ENCODE measurements at regions not wholly inside any gene's neighbourhood (a gene's known extent, or its start where the extent isn't known, plus 50 kb on each side); places are given as distances from the start of the nearest gene placed in this dataset.
"Not testable (repeated sequence)": the region's sequence is repeated elsewhere in the genome, so short reads cannot be mapped to it uniquely, and the experiment has no call there.

DNA sequence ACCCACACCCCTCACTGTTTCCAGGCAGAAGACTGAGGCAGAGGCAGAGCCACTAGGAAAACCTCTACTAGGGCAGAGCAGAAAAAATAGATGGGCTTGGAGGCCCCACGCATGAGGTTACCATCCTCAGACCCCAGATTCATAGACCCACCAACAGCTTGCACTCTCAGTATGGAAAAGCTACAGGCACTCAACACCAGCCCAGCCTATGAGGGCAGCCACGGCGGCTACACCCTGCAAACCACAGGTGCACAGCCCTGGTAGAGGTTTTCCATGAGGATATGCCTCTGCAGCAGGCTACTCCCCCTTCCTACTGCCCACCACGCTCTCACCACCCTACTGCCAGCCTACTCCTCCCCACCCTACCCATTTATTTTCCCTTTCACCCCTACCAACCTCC lies 235.1 kb downstream of the CWH43 start:
- H3K36me3 ChIP-seq, result no peaks in the 10 kb centered on the region
- 40 to 53% methylated on average over 4 of the region's 4 CpGs for WGBS, 2 donors
- intact Hi-C loops (cut with DNase I), result no loop called here

DNA sequence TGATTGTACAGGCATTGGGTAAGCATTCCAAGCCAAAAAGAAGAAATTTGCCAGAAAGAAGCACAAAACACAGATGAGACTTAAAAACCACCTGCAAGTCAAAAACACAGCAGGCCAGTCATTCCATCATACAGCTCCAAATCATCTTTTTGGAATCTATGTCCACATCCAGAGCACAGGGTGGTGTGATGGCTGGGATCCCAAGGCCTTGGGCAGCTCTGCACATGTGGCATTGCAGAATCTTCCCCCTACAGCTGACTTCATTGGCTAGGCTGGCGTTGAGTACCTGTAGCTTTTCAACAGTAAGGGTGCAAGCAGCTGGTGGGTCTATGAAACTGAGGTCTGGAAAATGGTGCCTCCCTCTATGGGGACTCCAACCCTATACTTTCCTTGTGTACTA lies 236.7 kb downstream of the CWH43 start:
- H3K27me3 ChIP-seq; intact Hi-C loops (cut with DNase I); H3K27ac ChIP-seq; H3K36me3 ChIP-seq; ATAC-seq; H3K4me3 ChIP-seq; H3K4me1 ChIP-seq; DNase-seq: not testable (repeated sequence)
- WGBS, 2 donors, result 31 to 54% methylated on average over 1 of the region's 1 CpG
- peaks cover 0 to 17% (median 0%) of the 10 kb centered on the region in 11 donors for H3K9me3 ChIP-seq

More for the DNA sequence above, 235.1 kb downstream of the CWH43 start:
- TF ChIP-seq, protein P1, sequence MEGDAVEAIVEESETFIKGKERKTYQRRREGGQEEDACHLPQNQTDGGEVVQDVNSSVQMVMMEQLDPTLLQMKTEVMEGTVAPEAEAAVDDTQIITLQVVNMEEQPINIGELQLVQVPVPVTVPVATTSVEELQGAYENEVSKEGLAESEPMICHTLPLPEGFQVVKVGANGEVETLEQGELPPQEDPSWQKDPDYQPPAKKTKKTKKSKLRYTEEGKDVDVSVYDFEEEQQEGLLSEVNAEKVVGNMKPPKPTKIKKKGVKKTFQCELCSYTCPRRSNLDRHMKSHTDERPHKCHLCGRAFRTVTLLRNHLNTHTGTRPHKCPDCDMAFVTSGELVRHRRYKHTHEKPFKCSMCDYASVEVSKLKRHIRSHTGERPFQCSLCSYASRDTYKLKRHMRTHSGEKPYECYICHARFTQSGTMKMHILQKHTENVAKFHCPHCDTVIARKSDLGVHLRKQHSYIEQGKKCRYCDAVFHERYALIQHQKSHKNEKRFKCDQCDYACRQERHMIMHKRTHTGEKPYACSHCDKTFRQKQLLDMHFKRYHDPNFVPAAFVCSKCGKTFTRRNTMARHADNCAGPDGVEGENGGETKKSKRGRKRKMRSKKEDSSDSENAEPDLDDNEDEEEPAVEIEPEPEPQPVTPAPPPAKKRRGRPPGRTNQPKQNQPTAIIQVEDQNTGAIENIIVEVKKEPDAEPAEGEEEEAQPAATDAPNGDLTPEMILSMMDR (IDR thresholded peaks at IDR 0.05), result no peak
- DNase-seq, result no peak
- ATAC-seq, result no peak
- H3K27me3 ChIP-seq, result peaks cover 0 to 6% (median 0%) of the 10 kb centered on the region in 7 donors
- no peaks in the 10 kb centered on the region for H3K4me1 ChIP-seq
- no peak overlapping the region for H3K4me3 ChIP-seq
- no peak overlapping the region for H3K27ac ChIP-seq
- peaks cover 0 to 12% (median 0%) of the 10 kb centered on the region in 11 donors for H3K9me3 ChIP-seq

DNA sequence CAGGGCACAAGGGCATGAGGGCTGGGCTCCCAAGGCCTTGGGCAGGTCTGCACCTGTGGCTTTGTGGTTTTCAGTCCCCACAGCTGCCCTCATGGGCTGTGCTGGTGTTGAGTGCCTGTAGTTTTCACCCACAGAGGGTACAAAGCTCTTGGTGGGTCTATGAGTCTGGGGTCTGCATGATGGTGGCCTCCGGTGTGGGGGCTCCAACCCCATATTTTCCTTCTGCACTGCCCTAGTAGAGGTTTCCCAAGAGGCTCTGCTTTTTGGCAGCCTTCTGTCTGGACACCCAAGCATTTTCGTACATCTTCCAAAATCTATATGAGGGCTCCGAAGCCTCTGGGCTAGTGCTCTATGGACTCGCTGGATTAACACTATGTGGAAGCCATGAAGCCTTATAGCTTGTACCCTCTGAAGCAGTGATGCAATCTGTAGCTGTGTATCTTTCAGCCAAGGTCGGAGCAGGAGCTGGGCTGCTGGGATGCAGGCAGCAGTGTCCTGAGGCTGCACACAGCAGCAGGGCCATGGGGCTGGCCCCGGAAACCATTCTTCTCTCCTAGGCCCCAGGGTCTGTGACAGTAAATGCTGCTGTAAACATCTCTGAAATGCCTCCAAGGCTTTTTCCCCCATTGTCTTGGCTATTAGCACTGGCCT lies 240.3 kb downstream of the CWH43 start:
- H3K4me1 ChIP-seq; H3K27me3 ChIP-seq; H3K36me3 ChIP-seq; ATAC-seq; H3K4me3 ChIP-seq; DNase-seq; intact Hi-C loops (cut with DNase I); H3K27ac ChIP-seq: not testable (repeated sequence)
- H3K9me3 ChIP-seq, result peaks cover 0 to 17% (median 0%) of the 10 kb centered on the region in 11 donors
- WGBS, 2 donors, result 69% methylated on average over 6 of the region's 6 CpGs

DNA sequence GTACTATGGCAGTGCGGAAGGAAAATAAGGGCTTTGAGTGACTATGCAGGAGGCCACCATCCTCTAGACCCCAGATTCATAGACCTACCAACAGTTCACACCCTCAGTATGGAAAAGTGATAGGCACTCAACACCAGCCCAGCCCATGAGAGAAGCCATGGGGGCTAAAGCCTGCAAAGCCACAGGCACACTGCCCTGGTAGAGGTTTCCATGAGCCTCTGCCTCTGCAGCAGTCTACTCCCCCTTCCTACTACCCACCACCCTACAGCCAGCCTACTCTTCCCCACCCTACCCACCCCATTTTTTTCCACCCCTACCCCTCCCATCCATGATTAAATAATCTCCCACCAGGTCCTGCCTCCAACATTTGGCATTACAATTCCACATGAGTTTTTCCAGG lies 241.9 kb downstream of the CWH43 start:
- ATAC-seq; H3K27ac ChIP-seq; H3K36me3 ChIP-seq; H3K27me3 ChIP-seq; H3K4me3 ChIP-seq; intact Hi-C loops (cut with DNase I); H3K4me1 ChIP-seq; DNase-seq; H3K9me3 ChIP-seq: not testable (repeated sequence)
- WGBS, 2 donors, result 92 to 94% methylated on average over 1 of the region's 1 CpG

DNA sequence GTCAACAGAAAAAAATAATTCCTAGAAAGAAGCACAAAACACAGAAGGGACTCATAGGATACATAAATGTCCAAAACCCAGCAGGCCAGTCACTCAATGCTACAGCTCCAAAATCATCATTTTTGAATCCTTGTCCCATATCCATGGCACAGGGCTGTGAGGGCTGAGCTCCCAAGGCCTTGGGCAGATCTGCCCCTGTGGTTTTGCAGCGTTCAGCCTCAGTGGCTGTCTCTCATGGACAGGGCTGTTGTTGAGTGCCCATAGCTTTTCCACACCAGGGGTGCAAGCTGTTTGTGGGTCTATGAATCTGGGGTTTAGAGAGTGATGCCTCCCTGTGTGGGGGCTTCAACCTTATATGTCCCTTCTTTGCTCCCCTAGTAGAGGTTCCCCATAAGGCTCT lies 243.2 kb downstream of the CWH43 start:
- ATAC-seq; H3K27me3 ChIP-seq; intact Hi-C loops (cut with DNase I); H3K36me3 ChIP-seq; DNase-seq; H3K4me3 ChIP-seq; H3K9me3 ChIP-seq; H3K27ac ChIP-seq; H3K4me1 ChIP-seq: not testable (repeated sequence)
- 31 to 39% methylated on average over 1 of the region's 1 CpG for WGBS, 2 donors

DNA sequence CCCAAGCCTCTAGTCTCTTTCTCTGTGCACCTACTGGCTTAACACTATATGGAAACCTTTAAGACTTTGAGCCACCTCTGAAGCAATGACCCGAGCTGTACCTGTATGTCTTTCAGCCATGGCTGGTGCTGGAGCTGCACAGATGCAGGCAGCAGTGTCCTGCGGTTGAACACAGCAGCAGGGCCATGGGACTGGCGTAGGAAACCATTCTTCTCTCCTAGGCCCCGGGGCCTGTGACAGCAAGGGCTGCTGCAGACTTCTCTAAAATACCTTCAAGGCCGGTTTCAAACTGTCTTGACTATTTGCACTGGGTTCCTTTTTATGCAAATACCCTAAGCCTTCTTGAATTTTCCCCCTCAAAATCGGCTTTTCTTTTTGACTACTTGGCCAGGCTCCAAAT lies 243.6 kb downstream of the CWH43 start:
- 54 to 56% methylated on average over 6 of the region's 6 CpGs for WGBS, 2 donors
- DNase-seq; H3K27me3 ChIP-seq; H3K4me3 ChIP-seq; H3K36me3 ChIP-seq; H3K27ac ChIP-seq; ATAC-seq; H3K4me1 ChIP-seq; H3K9me3 ChIP-seq; intact Hi-C loops (cut with DNase I): not testable (repeated sequence)

DNA sequence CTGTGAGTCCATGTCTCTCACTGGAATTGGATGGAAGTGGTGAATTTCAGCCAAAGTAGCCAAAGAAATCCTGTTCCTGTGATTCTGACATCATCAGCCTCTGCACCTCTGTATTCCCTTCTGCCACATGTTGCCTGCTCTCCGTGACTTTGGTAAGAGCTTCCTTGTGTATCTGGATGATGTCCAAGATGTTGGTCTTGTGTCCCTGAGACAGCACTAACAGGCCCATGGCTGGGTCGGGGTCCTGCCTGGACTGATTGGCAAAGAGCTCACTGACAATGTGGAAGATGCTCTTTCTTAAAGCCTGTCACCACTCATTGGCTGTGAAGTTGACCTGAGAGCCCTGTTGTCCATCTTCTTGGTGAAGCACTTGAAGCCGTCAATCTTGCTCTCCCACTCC lies 247.3 kb downstream of the CWH43 start:
- intact Hi-C loops (cut with DNase I), result not testable (repeated sequence)

DNA sequence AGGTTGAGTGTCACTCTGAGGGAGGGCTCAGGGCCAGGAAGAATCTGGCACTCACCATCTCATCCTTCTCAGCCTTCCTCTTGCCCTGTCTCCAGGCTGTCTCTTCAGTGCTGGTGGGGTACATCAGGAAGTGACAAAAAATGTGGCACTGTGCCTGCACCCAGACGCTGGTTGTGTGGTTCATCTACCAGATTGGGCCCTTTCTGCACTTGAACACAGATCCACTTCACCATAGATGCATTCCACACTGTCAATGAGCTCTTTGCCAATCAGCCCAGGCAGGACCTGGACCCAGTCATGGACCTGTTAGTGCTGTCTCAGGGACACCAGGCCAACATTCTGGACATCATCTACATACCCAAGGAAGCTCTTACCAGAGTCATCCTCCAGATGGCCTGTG lies 247.7 kb downstream of the CWH43 start:
- DNase-seq; H3K9me3 ChIP-seq; H3K27me3 ChIP-seq; H3K4me1 ChIP-seq; ATAC-seq; H3K36me3 ChIP-seq; H3K27ac ChIP-seq; intact Hi-C loops (cut with DNase I); H3K4me3 ChIP-seq: not testable (repeated sequence)
- WGBS, 2 donors, result 46 to 55% methylated on average over 1 of the region's 1 CpG

More for the DNA sequence above, 247.3 kb downstream of the CWH43 start:
- not testable (repeated sequence) for DNase-seq, H3K4me1 ChIP-seq, H3K9me3 ChIP-seq, ATAC-seq, H3K4me3 ChIP-seq, H3K27ac ChIP-seq, H3K27me3 ChIP-seq, H3K36me3 ChIP-seq
- whole genome bisulfite sequencing, 2 donors, result 12 to 34% methylated on average over 2 of the region's 3 CpGs

DNA sequence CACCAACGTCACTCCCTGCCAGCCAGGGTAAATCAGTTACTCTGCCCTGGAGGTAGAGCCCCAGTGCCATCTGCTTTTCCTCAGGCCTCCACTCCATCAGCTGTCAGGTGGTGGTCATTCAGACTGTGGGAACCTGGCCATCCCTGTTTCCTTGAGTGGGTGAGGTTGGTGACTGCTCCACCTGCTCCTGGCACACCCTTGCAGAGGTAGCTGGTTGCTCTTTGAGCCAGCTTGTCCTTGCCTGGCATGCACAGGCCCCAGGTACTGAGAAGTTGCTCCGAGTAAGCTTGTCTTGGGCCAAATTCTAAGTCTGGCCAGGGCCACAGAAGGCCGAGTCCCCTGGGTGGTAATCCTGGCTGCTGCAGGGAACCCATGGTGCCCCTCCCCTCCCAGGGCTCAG lies 248.3 kb downstream of the CWH43 start:
- DNase-seq; H3K27ac ChIP-seq; H3K27me3 ChIP-seq; H3K36me3 ChIP-seq; H3K4me3 ChIP-seq; H3K4me1 ChIP-seq; H3K9me3 ChIP-seq; intact Hi-C loops (cut with DNase I); ATAC-seq: not testable (repeated sequence)
- WGBS, 2 donors, result 31% methylated on average over 2 of the region's 3 CpGs

DNA sequence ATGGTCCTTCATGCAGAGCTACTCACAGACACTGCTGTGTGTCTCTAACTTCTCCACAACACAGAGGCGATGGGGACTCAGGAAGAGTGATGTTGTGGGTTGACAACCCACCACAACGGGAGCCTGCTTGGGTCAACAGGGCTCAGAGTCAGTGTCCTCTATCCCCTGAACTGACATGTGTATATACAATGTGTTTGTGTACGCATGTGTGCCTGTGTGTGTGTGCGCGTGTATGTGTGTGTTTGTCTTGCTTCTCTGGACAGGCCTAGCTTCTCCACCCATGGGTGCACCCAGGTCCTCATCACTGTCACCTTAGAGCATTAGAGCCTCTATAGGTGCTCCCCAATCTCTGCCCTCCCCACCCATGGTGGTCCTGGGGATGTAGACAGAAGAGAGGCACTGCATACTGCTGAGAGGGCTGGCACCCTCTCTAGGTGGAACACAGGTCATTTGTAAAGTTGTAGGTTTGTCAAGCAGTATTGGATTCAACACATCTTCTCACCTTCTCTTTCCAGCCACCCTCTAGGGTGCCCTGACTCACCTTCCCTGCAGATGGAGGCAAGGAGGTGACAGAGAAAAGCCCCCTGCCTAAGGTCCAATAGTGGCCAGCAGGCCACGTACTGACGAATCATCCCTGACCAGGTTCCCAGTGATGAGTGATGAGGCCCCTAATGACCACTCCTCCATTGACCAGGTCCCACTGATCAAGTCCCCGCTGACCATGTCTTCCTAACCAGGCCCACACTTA lies 249.5 kb downstream of the CWH43 start:
- H3K36me3 ChIP-seq; H3K4me1 ChIP-seq; ATAC-seq; H3K4me3 ChIP-seq; DNase-seq; H3K9me3 ChIP-seq; H3K27ac ChIP-seq; intact Hi-C loops (cut with DNase I); H3K27me3 ChIP-seq: not testable (repeated sequence)
- WGBS, 2 donors, result 75 to 82% methylated on average over 7 of the region's 8 CpGs

Data from heart right ventricle (tissue), 16 donors.